B cell (primary cell): ENCODE measurements at regions not wholly inside any gene's neighbourhood (a gene's known extent, or its start where the extent isn't known, plus 50 kb on each side); places are given as distances from the start of the nearest gene placed in this dataset.

Experiments
- ATAC-seq: fragments of 200-7000 bp; cut with Tn5 transposase; one replicate; pipeline ENCODE4 v1.10.0; 2021; ENCODE audit warnings: low read depth, mild to moderate bottlenecking, moderate number of reproducible peaks, moderate library complexity
- CTCF ChIA-PET: fragments of 350-600 bp; sonication (Branson Sonifier 250); formaldehyde crosslinking; loops from one replicate; lab custom pipeline; 2021; ENCODE audit warnings: antibody characterized with exemption, inconsistent platforms; lab: Charles Lee
- POLR2A ChIA-PET: fragments of 350-600 bp; sonication (Branson Sonifier 250); formaldehyde crosslinking; loops from one replicate; lab custom pipeline; 2021; ENCODE audit warnings: antibody characterized with exemption; lab: Charles Lee
- DNase-seq: peaks from one replicate; pipeline ENCODE4 v3.0.0; 2013
- H2AFZ ChIP-seq: 2 replicates; pipeline ENCODE4 v1.6.1; 2012; ENCODE audit warnings: mild to moderate bottlenecking, low read depth, low read length; ENCODE audit not compliant: insufficient read depth, poor library complexity, severe bottlenecking
- H3K27ac ChIP-seq, 2 donors: 1 replicate in 1 of 2; 2 replicates in 1 of 2; pipeline ENCODE4 v1.5.1; 2012 to 2013; ENCODE audit warnings: low read length in 2 of 2, mild to moderate bottlenecking in 2 of 2, moderate library complexity in 1 of 2
- H3K27me3 ChIP-seq, 4 experiments: fragments of 200-600 bp in 1 of 4; sonication (generic) in 1 of 4; replicated peaks in 1 of 4; 1 replicate in 2 of 4; 2 replicates in 2 of 4; pipeline versions ENCODE4 v1.6.1 to v1.7.0; 2013 to 2016; ENCODE audit warnings: low read length in 3 of 4, mild to moderate bottlenecking in 2 of 4, mixed read lengths in 1 of 4, moderate library complexity in 1 of 4; ENCODE audit not compliant: insufficient read depth in 4 of 4, control insufficient read depth in 3 of 4; ENCODE audit errors: control extremely low read depth in 1 of 4
- H3K36me3 ChIP-seq, 2 experiments: replicated peaks in 1 of 2; 1 replicate in 1 of 2; 2 replicates in 1 of 2; pipeline versions ENCODE4 v1.6.1 to v1.7.1; 2013; ENCODE audit warnings: low read length in 1 of 2; ENCODE audit not compliant: insufficient read depth in 2 of 2, control insufficient read depth in 1 of 2; ENCODE audit errors: control extremely low read depth in 1 of 2, extremely low read depth in 1 of 2
- H3K4me1 ChIP-seq, 2 donors: fragments of 200-600 bp in 1 of 2; sonication (generic) in 1 of 2; 1 replicate in 1 of 2; 2 replicates in 1 of 2; pipeline versions ENCODE4 v1.5.1 to v1.6.1; 2013 to 2017; ENCODE audit warnings: low read length in 2 of 2; ENCODE audit not compliant: control insufficient read depth in 2 of 2, insufficient read depth in 2 of 2
- H3K4me2 ChIP-seq: replicated peaks from 2 replicates; pipeline ENCODE3; 2012; ENCODE audit warnings: mild to moderate bottlenecking, low read depth, low read length; ENCODE audit not compliant: poor library complexity, severe bottlenecking
- H3K4me3 ChIP-seq, 5 experiments: fragments of 200-600 bp in 1 of 5; sonication (generic) in 1 of 5; 1 replicate in 3 of 5; 2 replicates in 2 of 5; pipeline versions ENCODE4 v1.5.1 to v1.7.0; 2011 to 2016; ENCODE audit warnings: low read length in 4 of 5, mild to moderate bottlenecking in 4 of 5, low read depth in 2 of 5, control low read depth in 1 of 5, moderate library complexity in 1 of 5; ENCODE audit not compliant: insufficient read depth in 1 of 5; ENCODE audit errors: control extremely low read depth in 1 of 5, extremely low read depth in 1 of 5
- H3K79me2 ChIP-seq: fragments of 200-600 bp; sonication (generic); one replicate; pipeline ENCODE4 v1.6.0; 2016; ENCODE audit warnings: low read length; ENCODE audit not compliant: control insufficient read depth, insufficient read depth
- H3K9ac ChIP-seq: fragments of 200-600 bp; sonication (generic); 2 replicates; pipeline ENCODE4 v1.6.1; 2017; ENCODE audit warnings: mild to moderate bottlenecking, low read length, moderate library complexity
- H3K9me3 ChIP-seq, 3 donors: one replicate each; pipeline versions ENCODE4 v1.6.1 to v1.7.1; 2013; ENCODE audit warnings: low read length in 2 of 3; ENCODE audit not compliant: control insufficient read depth in 2 of 3, insufficient read depth in 1 of 3; ENCODE audit errors: control extremely low read depth in 1 of 3
- H4K20me1 ChIP-seq: 2 replicates; pipeline ENCODE4 v1.6.0; 2012; ENCODE audit warnings: mild to moderate bottlenecking, low read length; ENCODE audit not compliant: insufficient read depth, control insufficient read depth, poor library complexity, severe bottlenecking
- H3K27ac Mint-ChIP-seq: one replicate; pipeline ENCODE4 v1.8.0; 2021; ENCODE audit warnings: mixed read lengths
- H3K27me3 Mint-ChIP-seq: one replicate; pipeline ENCODE4 v1.8.0; 2021; ENCODE audit warnings: mixed read lengths
- H3K4me1 Mint-ChIP-seq: one replicate; pipeline ENCODE4 v1.8.0; 2021; ENCODE audit warnings: mixed read lengths
- H3K4me3 Mint-ChIP-seq: one replicate; pipeline ENCODE4 v1.8.0; 2021; ENCODE audit warnings: mixed read lengths
- H3K9me3 Mint-ChIP-seq: one replicate; pipeline ENCODE4 v1.8.0; 2022; ENCODE audit warnings: mixed read lengths; ENCODE audit not compliant: insufficient read depth
- CTCF ChIP-seq: fragments of 200-600 bp; IDR thresholded peaks from one replicate; pipeline ENCODE4 v1.8.0; 2022; ENCODE audit warnings: antibody characterized with exemption, mild to moderate bottlenecking
- EZH2 ChIP-seq: IDR thresholded peaks from 2 replicates; pipeline ENCODE4 v1.6.1; 2012; ENCODE audit warnings: borderline replicate concordance, low read depth, mild to moderate bottlenecking, moderate library complexity, low read length; ENCODE audit not compliant: insufficient read depth, poor library complexity, severe bottlenecking
- WGBS: methylation state at CpG from one replicate; pipeline ENCODE4 v1.1.5; 2013; ENCODE audit warnings: missing lambda C conversion rate; ENCODE audit not compliant: insufficient coverage; 5-methylcytosine and 5-hydroxymethylcytosine counted together
- intact Hi-C: fragments of 100-400 bp; cut with micrococcal nuclease; formaldehyde crosslinking; loops from one replicate; pipeline ENCODE4 v1.10.0; 2022

- Mint-ChIP-seq H3K27me3 (peaks cover 4% of the 10 kb centered on the region), H3K4me3 (no peak overlapping the region), H3K9me3 (peaks cover 7% of the 10 kb centered on the region), H3K4me1 (no peaks in the 10 kb centered on the region), H3K27ac (no peak overlapping the region)
- Histone ChIP-seq H3K9ac (no peak overlapping the region), H3K27ac (no peak overlapping the region), H3K9me3 (peaks cover 0 to 17% (median 0%) of the 10 kb centered on the region in 3 donors), H2AFZ (no peak overlapping the region), H3K36me3 (no peaks in the 10 kb centered on the region), H3K79me2 (no peaks in the 10 kb centered on the region), H3K4me2 (no peak overlapping the region), H3K4me1 (no peaks in the 10 kb centered on the region), H4K20me1 (no peaks in the 10 kb centered on the region), H3K4me3 (no peak overlapping the region), H3K27me3 (peaks cover 0 to 6% (median 0%) of the 10 kb centered on the region in 4 experiments)
- POLR2A ChIA-PET = no interaction called here
- TF ChIP-seq EZH2 = no peak
- no peak for TF ChIP-seq CTCF
- intact Hi-C loops = no loop called here
- 93% methylated on average over 3 of the region's 6 CpGs for WGBS
- DNase-seq (no peak), ATAC-seq (no peak)
- CTCF ChIA-PET = no interaction called here
Observed at GRCh38 chr1:242718967-242719366, 194.5 kb upstream of the PLD5 start.

DNA sequence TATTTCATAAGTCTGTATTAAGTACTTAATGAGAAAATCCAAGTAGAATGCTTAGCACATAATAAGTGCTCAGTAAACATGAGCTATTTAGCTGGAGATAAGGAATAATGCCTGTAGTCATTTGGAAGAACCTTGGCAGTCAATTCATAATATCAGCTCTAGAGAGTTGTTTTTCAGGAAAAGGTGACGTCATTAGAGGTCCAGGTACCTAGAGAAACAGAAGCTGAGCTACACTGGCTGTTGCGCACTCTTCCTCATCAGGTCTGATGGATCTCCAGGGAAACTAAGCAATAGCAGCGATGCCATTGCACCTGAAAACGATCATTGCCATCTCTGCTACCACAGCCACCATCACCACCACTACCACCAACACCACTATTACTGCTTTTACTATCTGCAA, 187.8 kb upstream of the PLD5 start:
- CTCF ChIA-PET = no interaction called here
- Mint-ChIP-seq H3K27me3 (no peaks in the 10 kb centered on the region), H3K9me3 (peaks cover 3% of the 10 kb centered on the region), H3K27ac (no peak overlapping the region), H3K4me1 (no peaks in the 10 kb centered on the region), H3K4me3 (no peak overlapping the region)
- WGBS = 84% methylated on average over 4 of the region's 4 CpGs
- intact Hi-C loops = no loop called here
- no peaks in the 10 kb centered on the region for H3K4me1 ChIP-seq
- H3K4me2 ChIP-seq = no peak overlapping the region
- ATAC-seq (no peak), DNase-seq (no peak)
- peaks cover 0 to 9% (median 0%) of the 10 kb centered on the region in 4 experiments for H3K27me3 ChIP-seq
- H4K20me1 ChIP-seq = no peaks in the 10 kb centered on the region
- H3K9me3 ChIP-seq = peaks cover 0 to 6% (median 0%) of the 10 kb centered on the region in 3 donors
- H2AFZ ChIP-seq = no peak overlapping the region
- H3K36me3 ChIP-seq = no peaks in the 10 kb centered on the region
- TF ChIP-seq CTCF = no peak
- no peak overlapping the region for H3K4me3 ChIP-seq
- no peaks in the 10 kb centered on the region for H3K79me2 ChIP-seq
- POLR2A ChIA-PET = no interaction called here
- H3K27ac ChIP-seq = no peak overlapping the region
- H3K9ac ChIP-seq = no peak overlapping the region
